Glomerular visceral epithelial cell (primary cell): ENCODE measurements at regions not wholly inside any gene's neighbourhood (a gene's known extent, or its start where the extent isn't known, plus 50 kb on each side); places are given as distances from the start of the nearest gene placed in this dataset.

ENCODE experiments used
- DNase-seq: peaks from one replicate; pipeline ENCODE4 v3.0.0-alpha.2; 2016; ENCODE audit errors: extremely low spot score

GRCh38 chr3:139281096-139281495, 62.7 kb upstream of the MRPS22 start:
- DNase-seq = no peak

GRCh38 chr3:139281522-139282196, 62.2 kb upstream of the MRPS22 start:
- no peak for DNase-seq

GRCh38 chr3:139283301-139283700, 60.5 kb upstream of the MRPS22 start:
- DNase-seq = no peak

- no peak for DNase-seq
Measured at GRCh38 chr3:139284221-139284620, 59.6 kb upstream of the MRPS22 start.

GRCh38 chr3:139285691-139286090, 58.1 kb upstream of the MRPS22 start:
- no peak for DNase-seq

GRCh38 chr3:139286241-139286640, 57.6 kb upstream of the MRPS22 start:
- no peak for DNase-seq

- DNase-seq = no peak
Measured at GRCh38 chr3:139286825-139287224, 57.0 kb upstream of the MRPS22 start.

- no peak for DNase-seq
Measured at GRCh38 chr3:139287557-139287956, 56.3 kb upstream of the MRPS22 start.

GRCh38 chr3:139288266-139288821, 55.5 kb upstream of the MRPS22 start:
- DNase-seq = peak; percentile 14

- no peak for DNase-seq
Measured at GRCh38 chr3:139289860-139290524, 53.8 kb upstream of the MRPS22 start.

- no peak for DNase-seq
Measured at GRCh38 chr3:139291276-139292051, 52.4 kb upstream of the MRPS22 start.

- DNase-seq = no peak
Measured at GRCh38 chr3:139292192-139292591, 51.6 kb upstream of the MRPS22 start.

GRCh38 chr3:139292711-139293664, 50.8 kb upstream of the MRPS22 start:
- DNase-seq = peak; percentile 35

- DNase-seq = no peak
Measured at GRCh38 chr3:139293665-139294023, 50.2 kb upstream of the MRPS22 start.
